ENCODE measurements at regions not wholly inside any gene's neighbourhood (a gene's known extent, or its start where the extent isn't known, plus 50 kb on each side); places are given as distances from the start of the nearest gene placed in this dataset.

DNA sequence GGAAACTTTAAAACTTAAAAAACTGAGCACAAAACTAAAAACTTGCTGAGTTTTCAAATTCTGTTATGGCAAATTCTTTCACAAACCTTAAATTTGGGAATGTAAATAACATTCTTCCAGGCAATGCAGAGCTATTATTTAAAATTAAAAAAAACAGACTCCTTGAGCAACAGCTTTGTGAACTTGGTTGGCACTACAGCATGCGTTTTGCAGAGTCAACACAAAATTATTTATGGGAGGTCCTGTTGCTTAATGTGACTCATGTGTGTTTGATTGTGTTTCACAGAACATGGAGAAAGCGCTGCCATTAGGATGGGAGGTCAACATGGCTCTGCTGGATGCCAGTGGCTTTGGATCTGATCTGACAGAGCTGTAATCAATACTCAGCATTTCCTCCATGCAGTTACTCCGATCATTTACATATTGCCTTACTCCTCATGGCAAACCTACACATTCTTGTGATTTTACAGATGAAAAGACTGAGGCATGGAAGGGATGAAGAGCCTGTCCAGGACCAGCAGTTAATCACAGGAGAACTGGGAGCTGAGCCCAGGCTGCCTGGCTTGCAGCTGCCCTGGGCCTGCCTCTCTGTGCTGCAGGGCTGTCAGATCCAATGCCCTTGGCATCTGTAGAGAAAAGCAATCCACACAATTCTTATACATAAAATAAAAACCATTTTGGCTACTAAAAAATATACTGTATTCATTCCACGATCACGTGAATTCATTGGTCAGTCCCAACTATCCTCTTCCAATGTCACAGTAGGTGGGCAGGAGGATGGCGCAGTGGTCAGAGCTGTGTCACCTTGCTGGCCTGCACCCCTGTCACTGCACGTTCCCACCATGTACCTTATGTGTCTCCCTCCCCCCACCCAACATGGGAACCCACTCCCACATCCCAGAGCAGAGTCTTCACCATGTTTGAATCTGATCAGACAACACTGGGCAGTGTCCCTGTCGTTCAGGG lies 200.9 kb downstream of the CXCL12 start:
- H3K4me2 ChIP-seq (replicated peaks; ENCODE audit: extremely low read depth, low read length, poor library complexity, severe bottlenecking), result no peak overlapping the region
- H3K4me1 Mint-ChIP-seq, result no peaks in the 10 kb centered on the region
- TF ChIP-seq, protein P1, sequence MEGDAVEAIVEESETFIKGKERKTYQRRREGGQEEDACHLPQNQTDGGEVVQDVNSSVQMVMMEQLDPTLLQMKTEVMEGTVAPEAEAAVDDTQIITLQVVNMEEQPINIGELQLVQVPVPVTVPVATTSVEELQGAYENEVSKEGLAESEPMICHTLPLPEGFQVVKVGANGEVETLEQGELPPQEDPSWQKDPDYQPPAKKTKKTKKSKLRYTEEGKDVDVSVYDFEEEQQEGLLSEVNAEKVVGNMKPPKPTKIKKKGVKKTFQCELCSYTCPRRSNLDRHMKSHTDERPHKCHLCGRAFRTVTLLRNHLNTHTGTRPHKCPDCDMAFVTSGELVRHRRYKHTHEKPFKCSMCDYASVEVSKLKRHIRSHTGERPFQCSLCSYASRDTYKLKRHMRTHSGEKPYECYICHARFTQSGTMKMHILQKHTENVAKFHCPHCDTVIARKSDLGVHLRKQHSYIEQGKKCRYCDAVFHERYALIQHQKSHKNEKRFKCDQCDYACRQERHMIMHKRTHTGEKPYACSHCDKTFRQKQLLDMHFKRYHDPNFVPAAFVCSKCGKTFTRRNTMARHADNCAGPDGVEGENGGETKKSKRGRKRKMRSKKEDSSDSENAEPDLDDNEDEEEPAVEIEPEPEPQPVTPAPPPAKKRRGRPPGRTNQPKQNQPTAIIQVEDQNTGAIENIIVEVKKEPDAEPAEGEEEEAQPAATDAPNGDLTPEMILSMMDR (IDR thresholded peaks at IDR 0.05), result no peak
- no peak overlapping the region for H3K9ac ChIP-seq (ENCODE audit: insufficient read depth, low read length, poor library complexity, severe bottlenecking)
- no peaks in the 10 kb centered on the region for H3K79me2 ChIP-seq (ENCODE audit: insufficient read depth, low read length)
- WGBS (ENCODE audit: insufficient coverage), result 85% methylated on average over 3 of the region's 8 CpGs
- H2AFZ ChIP-seq (ENCODE audit: insufficient read depth, low read depth, low read length, poor library complexity, severe bottlenecking), result no peak overlapping the region
- H3K27ac Mint-ChIP-seq, result peak overlapping the region in 1 of 7 donors; percentile 6
- H3K4me3 Mint-ChIP-seq, result no peak overlapping the region
- H3K4me3 ChIP-seq (replicated peaks in 1 of 3; ENCODE audit: low read depth in 2 of 3, low read length in 3 of 3), result no peak overlapping the region
- DNase-seq, result no peak
- H3K27me3 ChIP-seq (ENCODE audit: control insufficient read depth in 2 of 2, insufficient read depth in 2 of 2, low read length in 2 of 2), result no peaks in the 10 kb centered on the region
- no peaks in the 10 kb centered on the region for H3K4me1 ChIP-seq (ENCODE audit: control insufficient read depth in 1 of 2, insufficient read depth in 2 of 2, low read length in 2 of 2)
- H3K36me3 Mint-ChIP-seq, result no peaks in the 10 kb centered on the region
- intact Hi-C loops (cut with micrococcal nuclease), result no loop called here
- peaks cover 0 to 3% (median 0%) of the 10 kb centered on the region in 3 donors for H3K27me3 Mint-ChIP-seq (ENCODE audit: low read depth in 3 of 3)
- H3K9me3 ChIP-seq (replicated peaks in 1 of 2; ENCODE audit: control insufficient read depth in 1 of 2, insufficient read depth in 1 of 2, low read length in 2 of 2), result no peaks in the 10 kb centered on the region
- H3K27ac ChIP-seq (ENCODE audit: low read depth in 1 of 2, low read length in 2 of 2), result no peak overlapping the region
- no peaks in the 10 kb centered on the region for H4K20me1 ChIP-seq (ENCODE audit: insufficient read depth, low read length)
- H3K36me3 ChIP-seq (replicated peaks in 1 of 2; ENCODE audit: control insufficient read depth in 1 of 2, insufficient read depth in 2 of 2, low read length in 2 of 2), result no peaks in the 10 kb centered on the region
- peaks cover 0 to 13% (median 3%) of the 10 kb centered on the region in 7 donors for H3K9me3 Mint-ChIP-seq

DNA sequence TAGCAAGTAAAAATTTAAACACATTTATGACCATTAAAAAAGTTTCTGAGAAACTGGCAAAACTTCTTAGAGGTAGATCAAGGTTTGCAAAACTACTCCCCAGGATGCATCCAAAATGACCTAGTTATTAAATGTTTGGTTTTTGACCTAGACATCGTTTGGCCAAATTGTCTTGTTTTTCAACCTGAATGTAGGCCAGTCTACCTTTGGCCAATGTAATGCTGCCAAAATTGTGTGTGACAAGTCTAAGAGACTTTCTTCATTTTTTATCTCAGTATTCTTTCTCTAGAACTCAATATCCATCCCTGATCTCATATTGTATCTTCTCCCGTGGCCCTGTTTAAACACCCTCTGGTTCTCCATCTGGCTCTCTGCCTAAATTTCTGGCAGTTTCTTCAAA lies 202.0 kb downstream of the CXCL12 start:
- no peak overlapping the region for H3K9ac ChIP-seq (ENCODE audit: insufficient read depth, low read length, poor library complexity, severe bottlenecking)
- no peak for DNase-seq
- H3K9me3 Mint-ChIP-seq, result peaks cover 0 to 13% (median 3%) of the 10 kb centered on the region in 7 donors
- TF ChIP-seq, protein P1 (IDR thresholded peaks at IDR 0.05), result no peak
- H3K9me3 ChIP-seq (replicated peaks in 1 of 2; ENCODE audit: control insufficient read depth in 1 of 2, insufficient read depth in 1 of 2, low read length in 2 of 2), result no peaks in the 10 kb centered on the region
- H4K20me1 ChIP-seq (ENCODE audit: insufficient read depth, low read length), result no peaks in the 10 kb centered on the region
- H3K4me1 Mint-ChIP-seq, result no peaks in the 10 kb centered on the region
- no peak overlapping the region for H2AFZ ChIP-seq (ENCODE audit: insufficient read depth, low read depth, low read length, poor library complexity, severe bottlenecking)
- H3K36me3 ChIP-seq (replicated peaks in 1 of 2; ENCODE audit: control insufficient read depth in 1 of 2, insufficient read depth in 2 of 2, low read length in 2 of 2), result no peaks in the 10 kb centered on the region
- intact Hi-C loops (cut with micrococcal nuclease), result no loop called here
- peaks cover 0 to 3% (median 2%) of the 10 kb centered on the region in 3 donors for H3K27me3 Mint-ChIP-seq (ENCODE audit: low read depth in 3 of 3)
- WGBS (ENCODE audit: insufficient coverage), result 60% methylated on average over 1 of the region's 2 CpGs
- no peaks in the 10 kb centered on the region for H3K27me3 ChIP-seq (ENCODE audit: control insufficient read depth in 2 of 2, insufficient read depth in 2 of 2, low read length in 2 of 2)
- no peak overlapping the region for H3K4me3 ChIP-seq (replicated peaks in 1 of 3; ENCODE audit: low read depth in 2 of 3, low read length in 3 of 3)
- H3K27ac ChIP-seq (ENCODE audit: low read depth in 1 of 2, low read length in 2 of 2), result no peak overlapping the region
- no peaks in the 10 kb centered on the region for H3K79me2 ChIP-seq (ENCODE audit: insufficient read depth, low read length)
- H3K36me3 Mint-ChIP-seq, result no peaks in the 10 kb centered on the region
- H3K4me3 Mint-ChIP-seq, result no peak overlapping the region
- no peak overlapping the region for H3K4me2 ChIP-seq (replicated peaks; ENCODE audit: extremely low read depth, low read length, poor library complexity, severe bottlenecking)
- H3K27ac Mint-ChIP-seq, result no peak overlapping the region
- no peaks in the 10 kb centered on the region for H3K4me1 ChIP-seq (ENCODE audit: control insufficient read depth in 1 of 2, insufficient read depth in 2 of 2, low read length in 2 of 2)
